HepG2 (cell line): ENCODE measurements at regions not wholly inside any gene's neighbourhood (a gene's known extent, or its start where the extent isn't known, plus 50 kb on each side); places are given as distances from the start of the nearest gene placed in this dataset.

Source experiments
- CBX2 ChIP-seq, 2 experiments: fragments of 200-600 bp in 1 of 2; sonication (generic); formaldehyde crosslinking in 1 of 2; IDR thresholded peaks; 2 replicates each; pipeline versions ENCODE4 v1.7.0 to v1.8.1; 2018 to 2022; ENCODE audit warnings: low read depth in 2 of 2, low read length in 1 of 2, mild to moderate bottlenecking in 1 of 2, missing genetic modification reagents in 1 of 2
- CTCF ChIP-seq: sonication (generic); formaldehyde crosslinking; IDR thresholded peaks from 2 replicates; pipeline ENCODE4 v1.5.0; 2020; ENCODE audit warnings: mild to moderate bottlenecking, missing genetic modification reagents, moderate library complexity
- ETS1 ChIP-seq: sonication (generic); formaldehyde crosslinking; IDR thresholded peaks from 2 replicates; pipeline ENCODE4 v1.4.0; 2020; ENCODE audit warnings: missing genetic modification reagents
- MAFF ChIP-seq: IDR thresholded peaks from 2 replicates; pipeline ENCODE4 v1.6.1; 2011; ENCODE audit warnings: low read depth, low read length, improper control_type of control experiment
- ZBTB34 ChIP-seq: sonication (generic); formaldehyde crosslinking; IDR thresholded peaks from 2 replicates; pipeline ENCODE4 v1.8.0; 2022; ENCODE audit warnings: mild to moderate bottlenecking, missing genetic modification reagents
- ZNF780A ChIP-seq: sonication (generic); formaldehyde crosslinking; IDR thresholded peaks from 2 replicates; pipeline ENCODE4 v1.8.0; 2022; ENCODE audit warnings: mild to moderate bottlenecking, missing genetic modification reagents, moderate library complexity

- TF ChIP-seq CTCF: no peak
- no peak for TF ChIP-seq MAFF
- TF ChIP-seq ETS1 (CRISPR knock-in tag): no peak
- TF ChIP-seq ZNF780A (CRISPR knock-in tag): no peak
- no peak for TF ChIP-seq CBX2 (IDR thresholded peaks at IDR 0.05; ENCODE audit: low read depth, low read length)
- no peak for TF ChIP-seq CBX2 (CRISPR knock-in tag; IDR thresholded peaks at IDR 0.05; ENCODE audit: low read depth)
- TF ChIP-seq ZBTB34 (CRISPR knock-in tag): no peak
Measured at GRCh38 chr2:155060896-155061295, 362.4 kb downstream of the KCNJ3 start.
